Neural cell (in vitro differentiated cells): ENCODE measurements at regions not wholly inside any gene's neighbourhood (a gene's known extent, or its start where the extent isn't known, plus 50 kb on each side); places are given as distances from the start of the nearest gene placed in this dataset.

Experiments
- H2AFZ ChIP-seq: fragments of 200-600, 300-800 bp; sonication (generic), shearing (Covaris generic); 2 replicates; pipeline ENCODE4 v1.6.0; 2014; ENCODE audit warnings: low read depth, mild to moderate bottlenecking, antibody characterized with exemption, low read length, moderate library complexity
- H3F3A ChIP-seq: fragments of 200-600 bp; shearing (Covaris generic); 2 replicates; pipeline ENCODE4 v1.6.1; 2016; ENCODE audit warnings: mild to moderate bottlenecking, moderate library complexity, mixed read lengths, antibody characterized with exemption, low read length; ENCODE audit not compliant: insufficient read depth, poor library complexity, severe bottlenecking
- H3K27ac ChIP-seq: fragments of 200-600, 300-800 bp; sonication (generic), shearing (Covaris generic); 2 replicates; pipeline ENCODE4 v1.5.1; 2014; ENCODE audit warnings: mild to moderate bottlenecking, low read length, moderate library complexity
- H3K27me3 ChIP-seq: fragments of 300-800, 200-600 bp; sonication (generic), shearing (Covaris generic); 2 replicates; pipeline ENCODE4 v1.6.0; 2014; ENCODE audit warnings: mild to moderate bottlenecking, low read depth, low read length, moderate library complexity; ENCODE audit not compliant: insufficient read depth
- H3K36me3 ChIP-seq: fragments of 300-800, 200-600 bp; sonication (generic), shearing (Covaris generic); 2 replicates; pipeline ENCODE4 v1.5.1; 2014; ENCODE audit warnings: mild to moderate bottlenecking, antibody characterized with exemption, low read length, moderate library complexity; ENCODE audit not compliant: insufficient read depth
- H3K4me2 ChIP-seq: fragments of 300-800, 200-600 bp; sonication (generic), shearing (Covaris generic); 2 replicates; pipeline ENCODE4 v1.6.0; 2014; ENCODE audit warnings: mild to moderate bottlenecking, low read length
- H3K4me3 ChIP-seq: fragments of 300-800, 200-600 bp; sonication (generic), shearing (Covaris generic); 2 replicates; pipeline ENCODE4 v1.5.1; 2014; ENCODE audit warnings: mild to moderate bottlenecking, low read length, moderate library complexity
- H3K79me2 ChIP-seq: fragments of 200-600 bp; shearing (Covaris generic); replicated peaks from 2 replicates; pipeline ENCODE4 v1.6.0; 2014; ENCODE audit warnings: mild to moderate bottlenecking, low read length, moderate library complexity; ENCODE audit not compliant: insufficient read depth
- H3K9ac ChIP-seq: fragments of 300-800, 200-600 bp; sonication (generic), shearing (Covaris generic); 2 replicates; pipeline ENCODE4 v1.6.1; 2016; ENCODE audit warnings: mild to moderate bottlenecking, low read length, mixed read lengths
- H3K9me2 ChIP-seq: fragments of 200-600 bp; shearing (Covaris generic); 2 replicates; pipeline ENCODE4 v1.6.1; 2016; ENCODE audit warnings: mild to moderate bottlenecking, low read length, mixed read lengths; ENCODE audit not compliant: insufficient read depth
- H3K9me3 ChIP-seq: fragments of 200-600, 300-800 bp; sonication (generic), shearing (Covaris generic); 2 replicates; pipeline ENCODE4 v1.6.1; 2016; ENCODE audit warnings: mild to moderate bottlenecking, mixed run types, low read length, moderate library complexity, mixed read lengths
- H4K20me1 ChIP-seq: fragments of 200-600 bp; shearing (Covaris generic); 2 replicates; pipeline ENCODE4 v1.6.1; 2016; ENCODE audit warnings: mild to moderate bottlenecking, mixed run types; ENCODE audit not compliant: insufficient read depth
- CTCF ChIP-seq: fragments of 450-650 bp; IDR thresholded peaks from 2 replicates; pipeline ENCODE4 v1.5.1; 2014; ENCODE audit warnings: antibody characterized with exemption, mild to moderate bottlenecking, moderate library complexity; ENCODE audit not compliant: poor library complexity, severe bottlenecking
- EP300 ChIP-seq: fragments of 450-650 bp; conservative IDR thresholded peaks from 2 replicates; pipeline ENCODE4 v1.6.1; 2014; ENCODE audit warnings: antibody characterized with exemption, mild to moderate bottlenecking, moderate library complexity; ENCODE audit not compliant: poor library complexity, severe bottlenecking
- EZH2 ChIP-seq: fragments of 200-600, 300-800 bp; shearing (Covaris generic), sonication (generic); IDR thresholded peaks from 2 replicates; pipeline ENCODE4 v1.6.1; 2014; ENCODE audit warnings: antibody characterized with exemption, low read length, borderline replicate concordance, mild to moderate bottlenecking; ENCODE audit not compliant: insufficient read depth, poor library complexity, severe bottlenecking
- MXI1 ChIP-seq: fragments of 450-650 bp; conservative IDR thresholded peaks from 2 replicates; pipeline ENCODE4 v1.6.1; 2014; ENCODE audit warnings: antibody characterized with exemption, mild to moderate bottlenecking; ENCODE audit not compliant: poor library complexity, severe bottlenecking
- POLR2AphosphoS5 ChIP-seq: IDR thresholded peaks from 2 replicates; pipeline ENCODE4 v1.6.1; 2012
- RAD21 ChIP-seq: fragments of 450-650 bp; conservative IDR thresholded peaks from 2 replicates; pipeline ENCODE4 v1.6.1; 2014; ENCODE audit warnings: antibody characterized with exemption, mild to moderate bottlenecking, moderate library complexity
- REST ChIP-seq: IDR thresholded peaks from 2 replicates; pipeline ENCODE4 v1.6.1; 2012; ENCODE audit warnings: borderline replicate concordance
- SMC3 ChIP-seq: fragments of 450-650 bp; conservative IDR thresholded peaks from 2 replicates; pipeline ENCODE4 v1.6.1; 2014; ENCODE audit warnings: antibody characterized with exemption, mild to moderate bottlenecking, moderate library complexity; ENCODE audit not compliant: poor library complexity
- TAF1 ChIP-seq: IDR thresholded peaks from 2 replicates; pipeline ENCODE4 v1.6.1; 2012; ENCODE audit warnings: low read depth

- H3K27me3 ChIP-seq = no peaks in the 10 kb centered on the region
- no peaks in the 10 kb centered on the region for H3K79me2 ChIP-seq
- no peaks in the 10 kb centered on the region for H4K20me1 ChIP-seq
- H3K9me2 ChIP-seq = no peaks in the 10 kb centered on the region
- no peaks in the 10 kb centered on the region for H3K9me3 ChIP-seq
- TF ChIP-seq POLR2AphosphoS5 = no peak
- TF ChIP-seq RAD21 = no peak
- no peak for TF ChIP-seq SMC3
- TF ChIP-seq EP300 = no peak
- no peak for TF ChIP-seq CTCF
- TF ChIP-seq MXI1 = no peak
- TF ChIP-seq TAF1 = no peak
- TF ChIP-seq EZH2 = no peak
- TF ChIP-seq REST = no peak
- no peak overlapping the region for H3K9ac ChIP-seq
- no peak overlapping the region for H3K27ac ChIP-seq
- no peaks in the 10 kb centered on the region for H3F3A ChIP-seq
- no peak overlapping the region for H3K4me2 ChIP-seq
- no peak overlapping the region for H2AFZ ChIP-seq
- H3K4me3 ChIP-seq = no peak overlapping the region
- H3K36me3 ChIP-seq = no peaks in the 10 kb centered on the region
These were observed 402.1 kb upstream of the CHD6 start for GRCh38 chr20:42020316-42020715.

- Histone ChIP-seq H3K9me3 (no peaks in the 10 kb centered on the region), H3K79me2 (no peaks in the 10 kb centered on the region), H3K4me3 (no peak overlapping the region), H3K27ac (no peak overlapping the region), H3K36me3 (no peaks in the 10 kb centered on the region), H4K20me1 (no peaks in the 10 kb centered on the region), H3K4me2 (no peak overlapping the region), H3K9ac (no peak overlapping the region), H3F3A (no peaks in the 10 kb centered on the region), H3K9me2 (no peaks in the 10 kb centered on the region), H2AFZ (no peak overlapping the region), H3K27me3 (no peaks in the 10 kb centered on the region)
- no peak for TF ChIP-seq MXI1
- no peak for TF ChIP-seq CTCF
These were observed 400.8 kb upstream of the CHD6 start for GRCh38 chr20:42018979-42019378.
